B cell (primary cell): ENCODE measurements at regions not wholly inside any gene's neighbourhood (a gene's known extent, or its start where the extent isn't known, plus 50 kb on each side); places are given as distances from the start of the nearest gene placed in this dataset.

Source experiments
- EZH2 ChIP-seq: IDR thresholded peaks from 2 replicates; pipeline ENCODE4 v1.6.1; 2012; ENCODE audit warnings: borderline replicate concordance, low read depth, mild to moderate bottlenecking, moderate library complexity, low read length; ENCODE audit not compliant: insufficient read depth, poor library complexity, severe bottlenecking
- TF ChIP-seq, protein P1 (sequence below): fragments of 200-600 bp; IDR thresholded peaks from one replicate; pipeline ENCODE4 v1.8.0; 2022; ENCODE audit warnings: antibody characterized with exemption, mild to moderate bottlenecking

DNA sequence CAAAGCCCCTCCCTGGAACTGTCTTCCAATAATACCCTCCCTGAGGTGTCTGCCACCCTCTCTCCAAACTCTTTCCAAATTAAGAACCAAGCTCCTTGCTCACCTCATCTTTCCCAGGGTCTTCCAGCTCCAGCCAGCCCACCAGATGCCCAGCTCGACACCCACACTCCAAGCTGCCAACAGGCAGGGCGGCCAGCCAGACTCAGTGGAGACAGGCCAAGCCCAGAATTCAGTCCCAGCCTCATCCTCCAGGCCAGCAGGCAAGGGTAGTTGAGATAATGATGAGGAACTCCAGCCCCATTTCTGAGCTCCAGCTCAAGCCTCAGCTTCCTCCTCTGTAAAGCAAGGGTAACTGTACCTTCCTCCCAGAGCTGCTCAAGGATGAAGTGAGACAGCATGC, 132.9 kb downstream of the CHST1 start:
- TF ChIP-seq, protein P1, sequence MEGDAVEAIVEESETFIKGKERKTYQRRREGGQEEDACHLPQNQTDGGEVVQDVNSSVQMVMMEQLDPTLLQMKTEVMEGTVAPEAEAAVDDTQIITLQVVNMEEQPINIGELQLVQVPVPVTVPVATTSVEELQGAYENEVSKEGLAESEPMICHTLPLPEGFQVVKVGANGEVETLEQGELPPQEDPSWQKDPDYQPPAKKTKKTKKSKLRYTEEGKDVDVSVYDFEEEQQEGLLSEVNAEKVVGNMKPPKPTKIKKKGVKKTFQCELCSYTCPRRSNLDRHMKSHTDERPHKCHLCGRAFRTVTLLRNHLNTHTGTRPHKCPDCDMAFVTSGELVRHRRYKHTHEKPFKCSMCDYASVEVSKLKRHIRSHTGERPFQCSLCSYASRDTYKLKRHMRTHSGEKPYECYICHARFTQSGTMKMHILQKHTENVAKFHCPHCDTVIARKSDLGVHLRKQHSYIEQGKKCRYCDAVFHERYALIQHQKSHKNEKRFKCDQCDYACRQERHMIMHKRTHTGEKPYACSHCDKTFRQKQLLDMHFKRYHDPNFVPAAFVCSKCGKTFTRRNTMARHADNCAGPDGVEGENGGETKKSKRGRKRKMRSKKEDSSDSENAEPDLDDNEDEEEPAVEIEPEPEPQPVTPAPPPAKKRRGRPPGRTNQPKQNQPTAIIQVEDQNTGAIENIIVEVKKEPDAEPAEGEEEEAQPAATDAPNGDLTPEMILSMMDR = no peak
- no peak for TF ChIP-seq EZH2
